GM23248 (cell line): ENCODE measurements at regions not wholly inside any gene's neighbourhood (a gene's known extent, or its start where the extent isn't known, plus 50 kb on each side); places are given as distances from the start of the nearest gene placed in this dataset.

ENCODE experiments used
- DNase-seq: peaks from one replicate; pipeline ENCODE4 v3.0.0-alpha.2; 2015
- H2AFZ ChIP-seq: fragments of 200-600 bp; sonication (generic); 2 replicates; pipeline ENCODE4 v1.6.1; 2016; ENCODE audit warnings: antibody characterized with exemption
- H3F3A ChIP-seq: fragments of 200-600 bp; sonication (generic); 2 replicates; pipeline ENCODE4 v1.6.1; 2016; ENCODE audit warnings: mild to moderate bottlenecking, antibody characterized with exemption, mixed run types; ENCODE audit not compliant: insufficient read depth
- H3K27ac ChIP-seq: fragments of 200-600 bp; sonication (generic); 2 replicates; pipeline ENCODE4 v1.5.1; 2016; ENCODE audit warnings: mild to moderate bottlenecking
- H3K27me3 ChIP-seq: fragments of 200-600 bp; sonication (generic); replicated peaks from 2 replicates; pipeline ENCODE4 v1.6.1; 2016; ENCODE audit warnings: mild to moderate bottlenecking; ENCODE audit not compliant: insufficient read depth
- H3K36me3 ChIP-seq: fragments of 200-600 bp; sonication (generic); 2 replicates; pipeline ENCODE4 v1.6.1; 2016; ENCODE audit warnings: low read depth, mild to moderate bottlenecking
- H3K4me1 ChIP-seq: fragments of 200-600 bp; sonication (generic); 2 replicates; pipeline ENCODE4 v1.6.1; 2016; ENCODE audit warnings: mild to moderate bottlenecking; ENCODE audit not compliant: insufficient read depth
- H3K4me2 ChIP-seq: fragments of 200-600 bp; sonication (generic); one replicate; pipeline ENCODE4 v1.6.1; 2016; ENCODE audit warnings: mild to moderate bottlenecking; ENCODE audit not compliant: unreplicated experiment
- H3K4me3 ChIP-seq: fragments of 200-600 bp; sonication (generic); 2 replicates; pipeline ENCODE4 v1.5.1; 2016; ENCODE audit warnings: mild to moderate bottlenecking
- H3K79me2 ChIP-seq: fragments of 200-600 bp; sonication (generic); 2 replicates; pipeline ENCODE4 v1.6.1; 2016; ENCODE audit warnings: mild to moderate bottlenecking; ENCODE audit not compliant: insufficient read depth
- H3K9ac ChIP-seq: fragments of 200-600 bp; sonication (generic); 2 replicates; pipeline ENCODE4 v1.6.1; 2016; ENCODE audit warnings: mild to moderate bottlenecking
- H3K9me2 ChIP-seq: fragments of 200-600 bp; sonication (generic); 2 replicates; pipeline ENCODE4 v1.6.1; 2016; ENCODE audit warnings: mixed run types, mild to moderate bottlenecking, moderate library complexity; ENCODE audit not compliant: insufficient read depth
- H3K9me3 ChIP-seq: fragments of 200-600 bp; sonication (generic); one replicate; pipeline ENCODE4 v1.6.1; 2017; ENCODE audit warnings: low read depth
- H4K20me1 ChIP-seq: fragments of 200-600 bp; sonication (generic); 2 replicates; pipeline ENCODE4 v1.6.0; 2016; ENCODE audit not compliant: insufficient read depth
- EZH2 ChIP-seq: fragments of 200-600 bp; sonication (generic); IDR thresholded peaks from 2 replicates; pipeline ENCODE4 v1.6.1; 2018; ENCODE audit warnings: antibody characterized with exemption, mild to moderate bottlenecking; ENCODE audit not compliant: insufficient read depth, poor library complexity, severe bottlenecking
- EZH2phosphoT487 ChIP-seq: fragments of 200-600 bp; sonication (generic); IDR thresholded peaks from 2 replicates; pipeline ENCODE4 v1.6.1; 2018; ENCODE audit warnings: antibody characterized with exemption, moderate library complexity, mild to moderate bottlenecking, low read depth; ENCODE audit not compliant: insufficient read depth
- WGBS, 2 experiments: methylation state at CpG; one replicate each; pipeline ENCODE4 v1.1.6; 2015 to 2017; ENCODE audit warnings: low lambda C conversion rate in 2 of 2, low coverage in 1 of 2; ENCODE audit errors: missing lambda C conversion rate in 2 of 2; 5-methylcytosine and 5-hydroxymethylcytosine counted together
- in situ Hi-C: fragments of 300-500 bp; cut with MboI; formaldehyde crosslinking; loops from 2 replicates; pipeline ENCODE4 v1.15.0; 2020

- H3F3A ChIP-seq = no peaks in the 10 kb centered on the region
- no peaks in the 10 kb centered on the region for H3K4me1 ChIP-seq
- H3K79me2 ChIP-seq = no peaks in the 10 kb centered on the region
- H3K9me2 ChIP-seq = no peaks in the 10 kb centered on the region
- no peak overlapping the region for H3K4me2 ChIP-seq
- 16 to 22% methylated on average over 3 of the region's 3 CpGs for WGBS, 2 experiments
- H4K20me1 ChIP-seq = no peaks in the 10 kb centered on the region
- no peak overlapping the region for H3K4me3 ChIP-seq
- in situ Hi-C loops = no loop called here
- H3K27ac ChIP-seq = no peak overlapping the region
- H3K27me3 ChIP-seq = no peaks in the 10 kb centered on the region
- no peak overlapping the region for H2AFZ ChIP-seq
- H3K36me3 ChIP-seq = no peaks in the 10 kb centered on the region
- no peak for TF ChIP-seq EZH2
- TF ChIP-seq EZH2phosphoT487 = no peak
- no peak for DNase-seq
- no peak overlapping the region for H3K9ac ChIP-seq
- H3K9me3 ChIP-seq = peaks cover 3% of the 10 kb centered on the region
Measured at GRCh38 chr13:57829496-57829895, 198.0 kb downstream of the PCDH17 start.

GRCh38 chr13:57832187-57832586 lies 200.6 kb downstream of the PCDH17 start:
- no peaks in the 10 kb centered on the region for H4K20me1 ChIP-seq
- H3K9me3 ChIP-seq = peaks cover 3% of the 10 kb centered on the region
- WGBS, 2 experiments = 11 to 13% methylated on average over 7 to 8 of the region's 8 CpGs
- H3K4me2 ChIP-seq = no peak overlapping the region
- no peak overlapping the region for H3K9ac ChIP-seq
- H3K27ac ChIP-seq = no peak overlapping the region
- TF ChIP-seq EZH2 (no peak), EZH2phosphoT487 (no peak)
- H3K79me2 ChIP-seq = no peaks in the 10 kb centered on the region
- H3K9me2 ChIP-seq = no peaks in the 10 kb centered on the region
- no peaks in the 10 kb centered on the region for H3K36me3 ChIP-seq
- H3K27me3 ChIP-seq = no peaks in the 10 kb centered on the region
- no peaks in the 10 kb centered on the region for H3K4me1 ChIP-seq
- in situ Hi-C loops = no loop called here
- H3F3A ChIP-seq = no peaks in the 10 kb centered on the region
- no peak overlapping the region for H3K4me3 ChIP-seq
- H2AFZ ChIP-seq = no peak overlapping the region
- DNase-seq = no peak

GRCh38 chr13:57837801-57838200 lies 206.3 kb downstream of the PCDH17 start:
- Histone ChIP-seq H3K9me2 (no peaks in the 10 kb centered on the region), H3K4me2 (no peak overlapping the region), H3K4me1 (no peaks in the 10 kb centered on the region), H3K36me3 (no peaks in the 10 kb centered on the region), H3K27ac (no peak overlapping the region), H3K27me3 (no peaks in the 10 kb centered on the region), H2AFZ (no peak overlapping the region), H3K4me3 (no peak overlapping the region), H3K9ac (no peak overlapping the region), H3K9me3 (no peaks in the 10 kb centered on the region), H4K20me1 (no peaks in the 10 kb centered on the region), H3F3A (no peaks in the 10 kb centered on the region), H3K79me2 (no peaks in the 10 kb centered on the region)
- no peak for DNase-seq
- TF ChIP-seq EZH2 (no peak), EZH2phosphoT487 (no peak)
- in situ Hi-C loops = no loop called here

- WGBS, 2 experiments = 48 to 51% methylated on average over 1 of the region's 1 CpG
- DNase-seq = no peak
- TF ChIP-seq EZH2phosphoT487 (no peak), EZH2 (no peak)
Measured at GRCh38 chr13:57843521-57843920, 212.0 kb downstream of the PCDH17 start.

GRCh38 chr13:57846600-57847173 lies 215.1 kb downstream of the PCDH17 start:
- H3K27me3 ChIP-seq = no peaks in the 10 kb centered on the region
- H3K36me3 ChIP-seq = no peaks in the 10 kb centered on the region
- H3K27ac ChIP-seq = no peak overlapping the region
- H3F3A ChIP-seq = no peaks in the 10 kb centered on the region
- no peaks in the 10 kb centered on the region for H4K20me1 ChIP-seq
- in situ Hi-C loops = no loop called here
- no peaks in the 10 kb centered on the region for H3K4me1 ChIP-seq
- TF ChIP-seq EZH2 = no peak
- no peak for TF ChIP-seq EZH2phosphoT487
- peaks cover 6% of the 10 kb centered on the region for H3K9me3 ChIP-seq
- H3K9ac ChIP-seq = no peak overlapping the region
- no peaks in the 10 kb centered on the region for H3K79me2 ChIP-seq
- WGBS, 2 experiments = 13 to 18% methylated on average over 4 of the region's 4 CpGs
- no peak overlapping the region for H3K4me2 ChIP-seq
- no peaks in the 10 kb centered on the region for H3K9me2 ChIP-seq
- DNase-seq = no peak
- no peak overlapping the region for H2AFZ ChIP-seq
- H3K4me3 ChIP-seq = no peak overlapping the region

More at GRCh38 chr13:57843521-57843920, 212.0 kb downstream of the PCDH17 start:
- H3K4me2 ChIP-seq = no peak overlapping the region
- H3K27ac ChIP-seq = no peak overlapping the region
- no peak overlapping the region for H3K4me3 ChIP-seq
- no peaks in the 10 kb centered on the region for H3K27me3 ChIP-seq
- H3K36me3 ChIP-seq = no peaks in the 10 kb centered on the region
- no peak overlapping the region for H3K9ac ChIP-seq
- no peaks in the 10 kb centered on the region for H3K79me2 ChIP-seq
- no peaks in the 10 kb centered on the region for H3K4me1 ChIP-seq
- no peaks in the 10 kb centered on the region for H3F3A ChIP-seq
- peaks cover 6% of the 10 kb centered on the region for H3K9me3 ChIP-seq
- in situ Hi-C loops = no loop called here
- no peak overlapping the region for H2AFZ ChIP-seq
- H3K9me2 ChIP-seq = no peaks in the 10 kb centered on the region
- no peaks in the 10 kb centered on the region for H4K20me1 ChIP-seq
